Neuronal stem cell (in vitro differentiated cells): ENCODE measurements at regions not wholly inside any gene's neighbourhood (a gene's known extent, or its start where the extent isn't known, plus 50 kb on each side); places are given as distances from the start of the nearest gene placed in this dataset.

ENCODE experiments used
- DNase-seq: peaks from one replicate; pipeline ENCODE4 v3.0.0-alpha.2; 2013; ENCODE audit warnings: low spot score
- H2AFZ ChIP-seq: one replicate; pipeline ENCODE4 v1.6.1; 2013; ENCODE audit warnings: mild to moderate bottlenecking, low read length, inconsistent platforms
- H2AK5ac ChIP-seq: 2 replicates; pipeline ENCODE4 v1.6.1; 2013; ENCODE audit warnings: low read depth, mild to moderate bottlenecking, inconsistent platforms, low read length, moderate library complexity, mixed read lengths
- H2BK120ac ChIP-seq: 2 replicates; pipeline ENCODE4 v1.6.1; 2013; ENCODE audit warnings: low read depth, mild to moderate bottlenecking, inconsistent platforms, low read length, moderate library complexity, mixed read lengths
- H2BK12ac ChIP-seq: one replicate; pipeline ENCODE4 v1.6.1; 2013; ENCODE audit warnings: low read length, inconsistent platforms
- H2BK15ac ChIP-seq: 2 replicates; pipeline ENCODE4 v1.6.1; 2013; ENCODE audit warnings: mild to moderate bottlenecking, low read length, inconsistent platforms, mixed read lengths
- H2BK5ac ChIP-seq: one replicate; pipeline ENCODE4 v1.6.1; 2013; ENCODE audit warnings: inconsistent platforms, mild to moderate bottlenecking, low read length, moderate library complexity
- H3K14ac ChIP-seq: one replicate; pipeline ENCODE4 v1.6.1; 2013; ENCODE audit warnings: low read length, inconsistent platforms
- H3K18ac ChIP-seq: 2 replicates; pipeline ENCODE4 v1.6.1; 2013; ENCODE audit warnings: low read length, inconsistent platforms
- H3K23ac ChIP-seq: 2 replicates; pipeline ENCODE4 v1.6.1; 2013; ENCODE audit warnings: low read depth, mild to moderate bottlenecking, mixed read lengths, low read length, inconsistent platforms; ENCODE audit not compliant: poor library complexity
- H3K27ac ChIP-seq: replicated peaks from 3 replicates; pipeline ENCODE4 v1.5.1; 2013; ENCODE audit warnings: low read length, inconsistent platforms
- H3K27me3 ChIP-seq, 3 experiments: 2 replicates each; pipeline ENCODE4 v1.6.1; 2013; ENCODE audit warnings: low read length in 3 of 3, mild to moderate bottlenecking in 2 of 3, inconsistent platforms in 1 of 3, low read depth in 1 of 3, mixed read lengths in 1 of 3, moderate library complexity in 1 of 3; ENCODE audit not compliant: control insufficient read depth in 3 of 3, insufficient read depth in 3 of 3
- H3K36me3 ChIP-seq, 2 donors: replicated peaks in 1 of 2; 2 replicates each; pipeline ENCODE4 v1.6.1; 2013; ENCODE audit warnings: low read length in 2 of 2; ENCODE audit not compliant: control insufficient read depth in 2 of 2, insufficient read depth in 2 of 2
- H3K4ac ChIP-seq: 2 replicates; pipeline ENCODE4 v1.6.1; 2013; ENCODE audit warnings: inconsistent platforms, mild to moderate bottlenecking, low read length, moderate library complexity
- H3K4me1 ChIP-seq, 2 donors: 1 replicate in 1 of 2; 2 replicates in 1 of 2; pipeline ENCODE4 v1.6.1; 2013; ENCODE audit warnings: low read length in 2 of 2, low read depth in 1 of 2; ENCODE audit not compliant: control insufficient read depth in 2 of 2, insufficient read depth in 1 of 2
- H3K4me2 ChIP-seq: one replicate; pipeline ENCODE4 v1.6.1; 2013; ENCODE audit warnings: mild to moderate bottlenecking, low read length, inconsistent platforms; ENCODE audit not compliant: insufficient read depth, poor library complexity, severe bottlenecking
- H3K4me3 ChIP-seq, 2 donors: 2 replicates each; pipeline ENCODE4 v1.5.1; 2013; ENCODE audit warnings: low read length in 2 of 2, mild to moderate bottlenecking in 2 of 2, inconsistent platforms in 1 of 2, moderate library complexity in 1 of 2
- H3K79me1 ChIP-seq: one replicate; pipeline ENCODE4 v1.6.1; 2013; ENCODE audit warnings: low read depth, mild to moderate bottlenecking, inconsistent platforms, low read length, moderate library complexity
- H3K9ac ChIP-seq: one replicate; pipeline ENCODE4 v1.6.1; 2013; ENCODE audit warnings: mild to moderate bottlenecking, low read depth, low read length, inconsistent platforms; ENCODE audit not compliant: poor library complexity
- H3K9me3 ChIP-seq, 2 donors: replicated peaks in 1 of 2; 2 replicates each; pipeline versions ENCODE3 to v1.6.1; 2013; ENCODE audit warnings: low read length in 2 of 2, mild to moderate bottlenecking in 2 of 2, inconsistent platforms in 1 of 2, low read depth in 1 of 2, mixed read lengths in 1 of 2, moderate library complexity in 1 of 2; ENCODE audit not compliant: control insufficient read depth in 2 of 2, insufficient read depth in 1 of 2
- H4K8ac ChIP-seq: one replicate; pipeline ENCODE4 v1.6.1; 2013; ENCODE audit warnings: low read depth, mild to moderate bottlenecking, inconsistent platforms, low read length, moderate library complexity
- H4K91ac ChIP-seq: one replicate; pipeline ENCODE4 v1.6.1; 2013; ENCODE audit warnings: low read length, low read depth, mild to moderate bottlenecking, inconsistent platforms; ENCODE audit not compliant: poor library complexity
- WGBS, 2 donors: extraction: QIAGEN DNeasy Blood & Tissue Kit; methylation state at CpG; one replicate each; pipeline ENCODE4 v1.1.7; 2013; ENCODE audit warnings: missing lambda C conversion rate in 2 of 2, mixed read lengths in 1 of 2; ENCODE audit not compliant: insufficient read length in 2 of 2, insufficient replicate concordance in 1 of 2; ENCODE audit errors: extremely low coverage in 2 of 2; 5-methylcytosine and 5-hydroxymethylcytosine counted together

GRCh38 chr13:73996569-73996968 lies 137.6 kb downstream of the KLF12 start:
- H4K91ac ChIP-seq, result no peak overlapping the region
- no peaks in the 10 kb centered on the region for H3K79me1 ChIP-seq
- peaks cover 0 to 25% of the 10 kb centered on the region in 2 donors for H3K36me3 ChIP-seq
- H3K4me1 ChIP-seq, result peaks cover 0 to 4% of the 10 kb centered on the region in 2 donors
- no peak overlapping the region for H4K8ac ChIP-seq
- no peak overlapping the region for H3K4me2 ChIP-seq
- H3K4me3 ChIP-seq, result no peak overlapping the region
- H2BK120ac ChIP-seq, result no peak overlapping the region
- no peak overlapping the region for H2AK5ac ChIP-seq
- no peak overlapping the region for H2BK15ac ChIP-seq
- WGBS, 2 donors, result no CpG with 5 or more reads among the region's 4 CpGs
- H3K18ac ChIP-seq, result no peak overlapping the region
- H2AFZ ChIP-seq, result no peak overlapping the region
- no peak overlapping the region for H3K4ac ChIP-seq
- DNase-seq, result no peak
- H3K9me3 ChIP-seq, result no peaks in the 10 kb centered on the region
- no peak overlapping the region for H2BK12ac ChIP-seq
- H3K27me3 ChIP-seq, result no peaks in the 10 kb centered on the region
- H3K23ac ChIP-seq, result no peak overlapping the region
- no peak overlapping the region for H2BK5ac ChIP-seq
- no peak overlapping the region for H3K9ac ChIP-seq
- H3K27ac ChIP-seq, result no peak overlapping the region
- H3K14ac ChIP-seq, result no peak overlapping the region

- no peak overlapping the region for H3K4me2 ChIP-seq
- no peak overlapping the region for H2BK120ac ChIP-seq
- no peak overlapping the region for H3K4me3 ChIP-seq
- no peak overlapping the region for H2BK12ac ChIP-seq
- H3K79me1 ChIP-seq, result no peaks in the 10 kb centered on the region
- H2BK15ac ChIP-seq, result no peak overlapping the region
- peaks cover 0 to 25% of the 10 kb centered on the region in 2 donors for H3K36me3 ChIP-seq
- no peak overlapping the region for H2AK5ac ChIP-seq
- no peak overlapping the region for H3K14ac ChIP-seq
- H3K9me3 ChIP-seq, result no peaks in the 10 kb centered on the region
- no peak overlapping the region for H2BK5ac ChIP-seq
- WGBS, 2 donors, result no CpG with 5 or more reads among the region's 2 CpGs
- no peaks in the 10 kb centered on the region for H3K27me3 ChIP-seq
- H3K9ac ChIP-seq, result no peak overlapping the region
- no peak overlapping the region for H4K91ac ChIP-seq
- no peak overlapping the region for H4K8ac ChIP-seq
- DNase-seq, result no peak
- no peak overlapping the region for H3K27ac ChIP-seq
- H3K23ac ChIP-seq, result no peak overlapping the region
- no peak overlapping the region for H2AFZ ChIP-seq
- no peak overlapping the region for H3K4ac ChIP-seq
- H3K18ac ChIP-seq, result no peak overlapping the region
- peaks cover 0 to 4% of the 10 kb centered on the region in 2 donors for H3K4me1 ChIP-seq
Observed at GRCh38 chr13:73995736-73996135, 138.5 kb downstream of the KLF12 start.

- Histone ChIP-seq H3K79me1 (no peaks in the 10 kb centered on the region), H3K14ac (no peak overlapping the region), H2BK15ac (no peak overlapping the region), H3K23ac (no peak overlapping the region), H2BK12ac (no peak overlapping the region), H2AK5ac (no peak overlapping the region), H4K8ac (no peak overlapping the region), H3K9me3 (no peaks in the 10 kb centered on the region), H3K4ac (no peak overlapping the region), H2BK5ac (no peak overlapping the region), H2BK120ac (no peak overlapping the region), H3K4me1 (peaks cover 0 to 8% of the 10 kb centered on the region in 2 donors), H3K9ac (no peak overlapping the region), H3K4me3 (no peak overlapping the region), H2AFZ (no peak overlapping the region), H3K27me3 (no peaks in the 10 kb centered on the region), H3K27ac (no peak overlapping the region), H3K4me2 (no peak overlapping the region), H3K18ac (no peak overlapping the region), H3K36me3 (peaks cover 0 to 25% of the 10 kb centered on the region in 2 donors), H4K91ac (no peak overlapping the region)
- no peak for DNase-seq
Observed at GRCh38 chr13:73993661-73994060, 140.5 kb downstream of the KLF12 start.

- H2BK12ac ChIP-seq, result no peak overlapping the region
- no peak overlapping the region for H3K4me2 ChIP-seq
- H3K4me1 ChIP-seq, result peaks cover 0 to 8% of the 10 kb centered on the region in 2 donors
- no peak overlapping the region for H2BK5ac ChIP-seq
- no peak overlapping the region for H2AK5ac ChIP-seq
- H3K4ac ChIP-seq, result no peak overlapping the region
- H4K8ac ChIP-seq, result no peak overlapping the region
- H3K18ac ChIP-seq, result no peak overlapping the region
- peaks cover 0 to 25% of the 10 kb centered on the region in 2 donors for H3K36me3 ChIP-seq
- no peak overlapping the region for H3K4me3 ChIP-seq
- H2BK120ac ChIP-seq, result no peak overlapping the region
- no peaks in the 10 kb centered on the region for H3K9me3 ChIP-seq
- H3K14ac ChIP-seq, result no peak overlapping the region
- H2BK15ac ChIP-seq, result no peak overlapping the region
- no peaks in the 10 kb centered on the region for H3K27me3 ChIP-seq
- WGBS, 2 donors, result no CpG with 5 or more reads among the region's 3 CpGs
- H3K79me1 ChIP-seq, result no peaks in the 10 kb centered on the region
- no peak overlapping the region for H3K9ac ChIP-seq
- no peak overlapping the region for H2AFZ ChIP-seq
- H4K91ac ChIP-seq, result no peak overlapping the region
- no peak overlapping the region for H3K23ac ChIP-seq
- no peak for DNase-seq
- no peak overlapping the region for H3K27ac ChIP-seq
Observed at GRCh38 chr13:73991884-73992283, 142.3 kb downstream of the KLF12 start.
